Mesendoderm (in vitro differentiated cells): ENCODE measurements at regions not wholly inside any gene's neighbourhood (a gene's known extent, or its start where the extent isn't known, plus 50 kb on each side); places are given as distances from the start of the nearest gene placed in this dataset.
"Not testable (repeated sequence)": the region's sequence is repeated elsewhere in the genome, so short reads cannot be mapped to it uniquely, and the experiment has no call there.

Experiments used
- DNase-seq: peaks from one replicate; pipeline ENCODE4 v3.0.0; 2013
- H2AK5ac ChIP-seq: 2 replicates; pipeline ENCODE4 v1.6.1; 2013; ENCODE audit warnings: low read length, inconsistent platforms
- H2BK120ac ChIP-seq: 2 replicates; pipeline ENCODE4 v1.6.1; 2013; ENCODE audit warnings: low read depth, mild to moderate bottlenecking, low read length, moderate library complexity, mixed read lengths
- H2BK15ac ChIP-seq: replicated peaks from 2 replicates; pipeline ENCODE4 v1.6.1; 2013; ENCODE audit warnings: low read depth, mild to moderate bottlenecking, moderate library complexity
- H2BK5ac ChIP-seq: 2 replicates; pipeline ENCODE4 v1.6.1; 2013; ENCODE audit warnings: low read length, inconsistent platforms
- H3K18ac ChIP-seq: 2 replicates; pipeline ENCODE4 v1.6.1; 2013; ENCODE audit warnings: mild to moderate bottlenecking, low read length, mixed read lengths
- H3K23ac ChIP-seq: one replicate; pipeline ENCODE4 v1.6.1; 2013; ENCODE audit warnings: low read length
- H3K27ac ChIP-seq: 2 replicates; pipeline ENCODE4 v1.5.1; 2013; ENCODE audit warnings: low read depth, mild to moderate bottlenecking, inconsistent platforms, low read length, moderate library complexity
- H3K27me3 ChIP-seq: 2 replicates; pipeline ENCODE4 v1.6.1; 2013; ENCODE audit warnings: low read length, control low read depth, mild to moderate bottlenecking, inconsistent platforms; ENCODE audit not compliant: insufficient read depth, poor library complexity
- H3K36me3 ChIP-seq: 2 replicates; pipeline ENCODE4 v1.6.1; 2013; ENCODE audit warnings: low read length, inconsistent platforms; ENCODE audit not compliant: control insufficient read depth, insufficient read depth
- H3K4ac ChIP-seq: one replicate; pipeline ENCODE4 v1.6.1; 2013; ENCODE audit warnings: low read depth, mild to moderate bottlenecking, low read length, moderate library complexity
- H3K4me1 ChIP-seq: 2 replicates; pipeline ENCODE4 v1.6.1; 2013; ENCODE audit warnings: low read depth, low read length, inconsistent platforms; ENCODE audit not compliant: control insufficient read depth
- H3K4me2 ChIP-seq: 2 replicates; pipeline ENCODE4 v1.6.1; 2013; ENCODE audit warnings: low read length
- H3K4me3 ChIP-seq: 2 replicates; pipeline ENCODE4 v1.5.1; 2013; ENCODE audit warnings: mild to moderate bottlenecking, low read length
- H3K56ac ChIP-seq: one replicate; pipeline ENCODE4 v1.6.1; 2013; ENCODE audit warnings: low read length
- H3K79me1 ChIP-seq: 2 replicates; pipeline ENCODE4 v1.6.1; 2013; ENCODE audit warnings: low read length, inconsistent platforms
- H3K79me2 ChIP-seq: 2 replicates; pipeline ENCODE4 v1.6.1; 2013; ENCODE audit warnings: mild to moderate bottlenecking, low read length; ENCODE audit not compliant: control insufficient read depth, insufficient read depth
- H3K9ac ChIP-seq: 2 replicates; pipeline ENCODE4 v1.6.1; 2013; ENCODE audit warnings: low read length, inconsistent platforms
- H4K5ac ChIP-seq: one replicate; pipeline ENCODE4 v1.6.1; 2013; ENCODE audit warnings: low read length
- H4K8ac ChIP-seq: one replicate; pipeline ENCODE4 v1.6.1; 2013; ENCODE audit warnings: low read depth, mild to moderate bottlenecking, control low read depth, low read length, moderate library complexity
- WGBS: extraction: QIAGEN DNeasy Blood & Tissue Kit; methylation state at CpG from one replicate; pipeline ENCODE4 v1.1.7; 2013; ENCODE audit warnings: low lambda C conversion rate, missing lambda C conversion rate; ENCODE audit not compliant: insufficient coverage; ENCODE audit errors: extremely low coverage; 5-methylcytosine and 5-hydroxymethylcytosine counted together

DNA sequence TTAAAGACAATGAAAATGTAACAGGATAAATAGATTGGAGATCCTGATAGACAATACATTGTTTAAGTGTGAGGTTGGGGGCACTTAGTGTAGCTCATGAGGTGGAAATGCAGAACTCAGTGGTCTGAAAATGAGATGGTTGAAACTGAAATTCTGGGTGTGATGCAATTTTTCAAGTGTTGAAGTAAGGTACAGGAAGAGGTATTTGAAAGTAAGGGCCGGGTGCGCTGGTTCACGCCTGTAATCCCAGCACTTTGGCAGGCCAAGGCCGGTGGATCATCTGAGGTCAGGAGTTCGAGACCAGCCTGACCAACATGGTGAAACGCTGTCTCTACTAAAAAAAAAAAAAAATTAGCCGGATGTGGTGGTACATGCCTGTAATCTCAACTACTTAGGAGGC is 113.0 kb downstream of the UFM1 start:
- H3K4ac ChIP-seq = no peak overlapping the region
- no peak overlapping the region for H4K8ac ChIP-seq
- H3K18ac ChIP-seq = no peak overlapping the region
- no peak overlapping the region for H3K9ac ChIP-seq
- H3K36me3 ChIP-seq = no peaks in the 10 kb centered on the region
- no peak overlapping the region for H2BK15ac ChIP-seq
- no peak overlapping the region for H3K4me2 ChIP-seq
- WGBS = no CpG with 5 or more reads among the region's 7 CpGs
- H3K4me3 ChIP-seq = no peak overlapping the region
- no peak overlapping the region for H4K5ac ChIP-seq
- H3K79me2 ChIP-seq = no peaks in the 10 kb centered on the region
- no peak overlapping the region for H2AK5ac ChIP-seq
- no peaks in the 10 kb centered on the region for H3K27me3 ChIP-seq
- H3K27ac ChIP-seq = no peak overlapping the region
- no peaks in the 10 kb centered on the region for H3K79me1 ChIP-seq
- no peak overlapping the region for H2BK120ac ChIP-seq
- H2BK5ac ChIP-seq = no peak overlapping the region
- no peak for DNase-seq
- H3K56ac ChIP-seq = no peak overlapping the region
- no peak overlapping the region for H3K23ac ChIP-seq
- H3K4me1 ChIP-seq = no peaks in the 10 kb centered on the region

DNA sequence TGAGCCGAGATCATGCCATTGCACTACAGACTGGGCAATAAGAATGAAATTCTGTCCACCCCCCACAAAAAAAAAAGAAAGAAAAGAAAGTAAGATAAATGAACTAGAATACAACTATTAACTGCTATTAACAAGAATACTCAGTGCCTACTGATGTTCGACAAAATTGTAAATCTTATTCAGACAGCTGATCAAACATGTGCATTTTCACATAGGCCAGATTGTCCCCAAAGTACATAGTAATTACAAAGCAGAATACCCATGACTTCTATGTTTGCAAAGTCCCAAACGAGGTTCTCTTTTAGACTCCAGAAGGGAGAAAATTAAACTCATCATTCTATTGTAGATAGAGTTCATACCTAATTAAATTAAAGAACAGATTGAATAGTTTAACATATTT is 113.4 kb downstream of the UFM1 start:
- no CpG with 5 or more reads among the region's 3 CpGs for WGBS
- no peak overlapping the region for H3K27ac ChIP-seq
- no peak overlapping the region for H3K4me2 ChIP-seq
- no peak for DNase-seq
- H3K36me3 ChIP-seq = no peaks in the 10 kb centered on the region
- no peaks in the 10 kb centered on the region for H3K4me1 ChIP-seq
- no peak overlapping the region for H2BK120ac ChIP-seq
- no peaks in the 10 kb centered on the region for H3K27me3 ChIP-seq
- H3K23ac ChIP-seq = no peak overlapping the region
- H3K79me2 ChIP-seq = no peaks in the 10 kb centered on the region
- H3K79me1 ChIP-seq = no peaks in the 10 kb centered on the region
- H4K5ac ChIP-seq = no peak overlapping the region
- H2AK5ac ChIP-seq = no peak overlapping the region
- no peak overlapping the region for H2BK5ac ChIP-seq
- H3K9ac ChIP-seq = no peak overlapping the region
- H3K56ac ChIP-seq = no peak overlapping the region
- H2BK15ac ChIP-seq = no peak overlapping the region
- no peak overlapping the region for H4K8ac ChIP-seq
- H3K4ac ChIP-seq = no peak overlapping the region
- H3K4me3 ChIP-seq = no peak overlapping the region
- H3K18ac ChIP-seq = no peak overlapping the region

DNA sequence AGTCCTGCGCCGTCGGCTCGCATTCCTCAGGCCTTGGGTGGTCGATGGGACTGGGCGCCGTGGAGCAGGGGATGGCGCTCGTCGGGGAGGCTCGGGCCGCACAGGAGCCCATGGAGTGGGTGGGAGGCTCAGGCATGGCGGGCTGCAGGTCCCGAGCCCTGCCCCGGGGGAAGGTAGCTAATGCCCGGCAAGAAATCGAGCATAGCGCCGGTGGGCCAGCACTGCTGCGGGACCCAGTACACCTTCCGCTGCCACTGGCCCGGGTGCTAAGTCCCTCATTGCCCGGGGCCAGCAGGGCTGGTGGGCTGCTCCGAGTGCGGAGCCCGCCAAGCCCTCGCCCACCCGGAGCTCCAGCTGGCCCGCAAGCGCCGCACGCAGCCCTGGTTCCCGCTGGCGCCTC is 122.8 kb downstream of the UFM1 start:
- H3K56ac ChIP-seq, H3K79me2 ChIP-seq, H3K4me3 ChIP-seq, H3K4me2 ChIP-seq, H3K4me1 ChIP-seq, DNase-seq, H4K5ac ChIP-seq, H2BK15ac ChIP-seq, H3K79me1 ChIP-seq, H2BK5ac ChIP-seq, H3K9ac ChIP-seq, H4K8ac ChIP-seq, H2BK120ac ChIP-seq, H3K23ac ChIP-seq, H3K27me3 ChIP-seq, H3K18ac ChIP-seq, H3K36me3 ChIP-seq, H3K4ac ChIP-seq, H3K27ac ChIP-seq, H2AK5ac ChIP-seq: not testable (repeated sequence)
- WGBS = no CpG with 5 or more reads among the region's 34 CpGs

DNA sequence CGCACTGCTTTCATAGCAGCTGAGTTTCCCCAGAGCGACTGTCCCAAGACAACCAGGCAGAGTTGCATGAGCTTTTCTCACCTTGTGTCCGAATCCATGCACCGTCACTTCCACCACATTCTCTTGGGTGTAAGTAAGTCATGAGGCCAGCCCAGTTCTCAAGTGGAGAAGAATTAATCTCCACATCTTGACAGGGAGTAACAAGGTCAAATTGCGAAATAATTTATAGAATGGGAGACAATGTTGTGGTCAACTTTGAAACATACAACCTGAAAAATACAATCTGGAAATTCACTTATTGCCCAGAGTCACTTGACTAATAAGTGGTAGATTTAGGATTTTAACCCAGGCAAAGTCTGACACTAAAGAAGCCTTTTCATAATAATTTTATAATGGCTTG is 123.7 kb downstream of the UFM1 start:
- Histone ChIP-seq H3K4me3 (no peak overlapping the region), H3K56ac (no peak overlapping the region), H4K5ac (no peak overlapping the region), H3K27me3 (no peaks in the 10 kb centered on the region), H3K4ac (no peak overlapping the region), H3K4me1 (no peaks in the 10 kb centered on the region), H3K9ac (no peak overlapping the region), H3K27ac (no peak overlapping the region), H3K36me3 (no peaks in the 10 kb centered on the region), H4K8ac (no peak overlapping the region), H2BK5ac (no peak overlapping the region), H3K4me2 (no peak overlapping the region), H2AK5ac (no peak overlapping the region), H3K79me2 (no peaks in the 10 kb centered on the region), H2BK120ac (no peak overlapping the region), H2BK15ac (no peak overlapping the region), H3K18ac (no peak overlapping the region), H3K23ac (no peak overlapping the region), H3K79me1 (no peaks in the 10 kb centered on the region)
- no peak for DNase-seq
- no CpG with 5 or more reads among the region's 5 CpGs for WGBS

DNA sequence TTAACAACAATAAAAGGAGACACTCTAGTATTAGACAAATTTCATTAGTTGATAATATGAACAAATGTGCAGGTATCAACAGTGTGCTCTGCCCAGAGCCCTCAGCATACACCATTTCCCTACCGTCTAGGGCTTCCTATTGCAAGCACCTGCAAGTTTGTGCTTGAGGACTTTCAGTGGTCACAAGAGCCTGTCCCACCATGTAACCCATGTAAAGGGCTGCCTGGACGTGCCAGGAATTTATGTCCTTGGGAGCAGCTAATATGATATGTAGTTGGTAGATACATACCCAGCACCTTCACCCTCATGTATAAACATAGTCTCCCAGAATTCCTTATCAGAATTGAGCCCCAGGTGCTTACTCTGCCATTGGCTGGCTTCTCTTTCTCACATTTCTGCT is 128.0 kb downstream of the UFM1 start:
- WGBS = no CpG with 5 or more reads among the region's 2 CpGs
- no peak overlapping the region for H4K5ac ChIP-seq
- H3K23ac ChIP-seq = no peak overlapping the region
- H3K4ac ChIP-seq = no peak overlapping the region
- no peak overlapping the region for H4K8ac ChIP-seq
- H3K4me1 ChIP-seq = no peaks in the 10 kb centered on the region
- no peak overlapping the region for H3K56ac ChIP-seq
- H3K18ac ChIP-seq = no peak overlapping the region
- no peak overlapping the region for H3K9ac ChIP-seq
- H3K27ac ChIP-seq = no peak overlapping the region
- no peaks in the 10 kb centered on the region for H3K27me3 ChIP-seq
- no peak overlapping the region for H3K4me3 ChIP-seq
- no peak overlapping the region for H2BK5ac ChIP-seq
- no peak for DNase-seq
- no peak overlapping the region for H2AK5ac ChIP-seq
- no peaks in the 10 kb centered on the region for H3K79me2 ChIP-seq
- H3K36me3 ChIP-seq = no peaks in the 10 kb centered on the region
- no peaks in the 10 kb centered on the region for H3K79me1 ChIP-seq
- no peak overlapping the region for H3K4me2 ChIP-seq
- H2BK15ac ChIP-seq = no peak overlapping the region
- no peak overlapping the region for H2BK120ac ChIP-seq

DNA sequence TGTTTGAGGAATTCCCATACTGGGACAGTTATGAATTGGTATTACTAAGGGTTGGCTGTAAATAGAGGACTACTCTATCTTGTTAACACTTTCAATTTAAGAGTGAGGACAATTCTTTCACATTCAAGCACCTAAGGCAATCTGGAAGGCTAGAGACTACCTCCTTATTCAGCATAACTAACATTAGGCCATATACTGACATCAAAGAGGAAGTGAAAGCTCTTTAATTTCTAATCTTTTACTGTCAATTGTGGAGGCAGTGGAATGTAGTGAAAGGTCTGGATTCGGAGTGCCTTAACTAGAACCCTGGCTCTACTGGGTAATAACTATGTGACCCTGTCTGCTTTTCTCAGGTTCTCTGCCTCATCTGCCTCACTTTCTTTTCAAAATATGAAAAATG is 134.0 kb downstream of the UFM1 start:
- DNase-seq = no peak
- Histone ChIP-seq H3K23ac (no peak overlapping the region), H2AK5ac (no peak overlapping the region), H3K4me3 (no peak overlapping the region), H4K5ac (no peak overlapping the region), H2BK15ac (no peak overlapping the region), H3K36me3 (no peaks in the 10 kb centered on the region), H3K4me1 (no peaks in the 10 kb centered on the region), H3K27me3 (no peaks in the 10 kb centered on the region), H3K79me1 (no peaks in the 10 kb centered on the region), H3K56ac (no peak overlapping the region), H2BK120ac (no peak overlapping the region), H3K9ac (no peak overlapping the region), H3K18ac (no peak overlapping the region), H3K4me2 (no peak overlapping the region), H3K79me2 (no peaks in the 10 kb centered on the region), H4K8ac (no peak overlapping the region), H3K4ac (no peak overlapping the region), H2BK5ac (no peak overlapping the region), H3K27ac (no peak overlapping the region)
- no CpG with 5 or more reads among the region's 1 CpG for WGBS
